Left ventricle myocardium inferior (tissue), 1 donor: ENCODE measurements at regions not wholly inside any gene's neighbourhood (a gene's known extent, or its start where the extent isn't known, plus 50 kb on each side); places are given as distances from the start of the nearest gene placed in this dataset.

Experiments
- DNase-seq: peaks from one replicate; pipeline ENCODE4 v3.0.0-alpha.2; 2020
- H3K27ac ChIP-seq: fragments of 200-600 bp; replicated peaks from 2 replicates; pipeline ENCODE4 v1.8.0; 2021
- H3K27me3 ChIP-seq: fragments of 200-600 bp; 2 replicates; pipeline ENCODE4 v1.8.0; 2021; ENCODE audit warnings: low read depth
- H3K36me3 ChIP-seq: fragments of 200-600 bp; 2 replicates; pipeline ENCODE4 v1.8.0; 2021
- H3K4me1 ChIP-seq: fragments of 200-600 bp; 2 replicates; pipeline ENCODE4 v1.8.0; 2021
- H3K4me3 ChIP-seq: fragments of 200-600 bp; 2 replicates; pipeline ENCODE4 v1.8.0; 2021; ENCODE audit warnings: mild to moderate bottlenecking, moderate library complexity
- H3K9me3 ChIP-seq: fragments of 200-600 bp; replicated peaks from 2 replicates; pipeline ENCODE4 v1.8.0; 2021
- CTCF ChIP-seq: fragments of 200-600 bp; IDR thresholded peaks from 2 replicates; pipeline ENCODE4 v1.8.0; 2021; ENCODE audit warnings: antibody characterized with exemption, mild to moderate bottlenecking, borderline replicate concordance
- intact Hi-C: fragments of 100-400 bp; cut with micrococcal nuclease; formaldehyde crosslinking; loops from one replicate; pipeline ENCODE4 v1.11.0; 2022
- donor health status: DM: no; HTN: yes; CAD: no; lungs with severe emphysema.

DNA sequence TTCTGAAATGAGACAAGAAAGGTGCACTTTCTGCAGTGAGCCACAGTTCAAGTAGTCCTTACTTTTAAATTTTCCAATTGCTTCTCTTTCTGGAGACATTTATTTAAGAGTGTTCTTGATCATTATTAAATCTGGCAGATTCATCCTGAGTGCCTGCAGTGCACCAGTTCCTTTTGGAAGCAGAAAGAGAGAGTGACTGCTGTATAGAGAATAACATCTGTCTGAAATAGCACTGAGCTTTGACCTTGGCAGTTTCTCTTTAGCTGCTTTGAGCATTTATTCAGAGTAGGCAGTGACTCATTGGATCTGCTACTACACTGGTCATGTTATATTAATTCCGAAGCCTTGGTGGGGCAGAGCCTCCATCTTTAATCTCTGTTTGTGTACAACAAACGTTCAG is 1373.7 kb downstream of the PCDH9 start:
- no peak for TF ChIP-seq CTCF
- Histone ChIP-seq H3K27me3 (no peaks in the 10 kb centered on the region), H3K9me3 (no peaks in the 10 kb centered on the region), H3K4me1 (no peaks in the 10 kb centered on the region), H3K4me3 (no peak overlapping the region), H3K36me3 (no peaks in the 10 kb centered on the region), H3K27ac (no peak overlapping the region)
- DNase-seq = no peak
- intact Hi-C loops = no loop called here

DNA sequence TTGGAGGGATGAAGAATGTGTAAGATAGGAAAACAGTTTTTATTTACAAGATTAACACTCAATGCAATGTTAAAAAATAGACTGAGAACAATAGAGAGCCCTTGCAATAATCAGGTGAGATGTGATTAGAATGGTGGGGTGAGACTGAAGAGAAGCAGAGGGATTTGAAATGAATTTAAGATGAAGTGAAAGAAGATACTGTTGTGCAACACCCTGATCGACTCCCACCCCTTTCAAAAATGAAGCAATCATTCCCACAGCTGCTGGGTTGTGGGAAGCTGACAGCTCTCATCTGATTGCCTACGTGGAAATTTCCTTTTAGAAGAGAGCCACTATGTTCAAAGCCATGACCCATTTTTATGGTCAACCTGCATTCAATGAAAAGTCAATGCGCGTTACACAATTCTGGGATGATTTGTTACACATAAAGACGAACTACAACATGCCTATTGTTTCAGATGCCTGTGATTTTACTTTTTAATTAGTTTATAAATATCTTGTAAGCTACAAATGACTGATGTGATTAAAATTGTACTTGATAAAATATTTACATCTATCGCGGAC is 1374.8 kb downstream of the PCDH9 start:
- no peaks in the 10 kb centered on the region for H3K36me3 ChIP-seq
- no peak for TF ChIP-seq CTCF
- H3K27me3 ChIP-seq = no peaks in the 10 kb centered on the region
- no peaks in the 10 kb centered on the region for H3K9me3 ChIP-seq
- H3K4me1 ChIP-seq = no peaks in the 10 kb centered on the region
- intact Hi-C loops = no loop called here
- H3K27ac ChIP-seq = no peak overlapping the region
- no peak overlapping the region for H3K4me3 ChIP-seq
- DNase-seq = no peak

DNA sequence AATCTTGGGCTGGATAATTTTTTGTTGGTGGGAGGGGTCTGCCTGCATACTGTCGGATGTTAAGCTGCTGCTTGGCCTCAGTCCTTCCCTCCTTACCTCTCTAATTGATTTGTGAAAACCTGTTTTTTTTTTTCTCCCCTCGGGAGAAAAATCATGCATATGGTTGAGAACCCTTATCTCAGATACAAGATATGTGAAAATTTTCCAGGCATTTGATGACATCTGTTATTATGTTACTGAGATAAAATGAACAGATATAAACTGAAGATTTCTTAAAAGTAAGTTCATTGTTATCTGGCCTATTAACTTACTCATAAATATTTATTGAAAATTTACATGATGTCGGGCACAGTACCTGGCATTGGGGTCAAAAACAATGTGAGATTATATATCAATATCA is 1375.7 kb downstream of the PCDH9 start:
- no peak for TF ChIP-seq CTCF
- Histone ChIP-seq H3K4me3 (no peak overlapping the region), H3K4me1 (no peaks in the 10 kb centered on the region), H3K9me3 (no peaks in the 10 kb centered on the region), H3K27me3 (no peaks in the 10 kb centered on the region), H3K36me3 (no peaks in the 10 kb centered on the region), H3K27ac (no peak overlapping the region)
- DNase-seq = no peak
- intact Hi-C loops = no loop called here

DNA sequence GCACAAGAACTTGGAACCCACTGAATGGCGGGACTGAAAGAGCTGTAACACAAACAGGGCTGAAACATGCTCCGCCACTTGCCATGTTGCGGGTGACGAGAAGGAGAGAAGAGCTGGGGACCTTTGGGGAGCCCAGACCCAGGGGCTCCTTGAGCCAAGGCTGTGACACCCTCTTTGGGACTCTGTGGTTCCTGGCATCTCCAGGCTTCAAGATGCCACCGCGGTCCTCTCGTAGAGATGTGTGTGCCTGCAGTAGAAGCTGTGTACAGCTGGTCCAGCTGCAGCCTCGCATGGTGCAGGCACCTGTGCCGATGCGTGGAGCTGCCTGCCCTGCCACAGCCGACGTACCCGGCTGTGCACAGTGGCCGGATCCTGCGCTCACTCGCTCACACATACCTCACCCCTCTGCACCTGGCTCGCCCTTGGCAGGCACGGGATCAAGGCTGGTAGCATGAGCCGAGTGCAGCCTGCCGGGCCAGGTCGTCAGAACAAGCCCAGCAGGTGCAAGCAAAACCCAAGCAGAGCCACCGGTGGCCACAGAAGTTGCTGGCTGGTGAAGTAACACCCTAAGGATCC is 1385.8 kb downstream of the PCDH9 start:
- Histone ChIP-seq H3K9me3 (no peaks in the 10 kb centered on the region), H3K36me3 (no peaks in the 10 kb centered on the region), H3K27me3 (no peaks in the 10 kb centered on the region), H3K27ac (no peak overlapping the region), H3K4me1 (no peaks in the 10 kb centered on the region), H3K4me3 (no peak overlapping the region)
- no peak for DNase-seq
- TF ChIP-seq CTCF = no peak
- intact Hi-C loops = no loop called here

- no peak for DNase-seq
- TF ChIP-seq CTCF = no peak
- H3K36me3 ChIP-seq = no peaks in the 10 kb centered on the region
These were observed 1386.8 kb downstream of the PCDH9 start for GRCh38 chr13:65843314-65843731.

More at GRCh38 chr13:65843314-65843731, 1386.8 kb downstream of the PCDH9 start:
- Histone ChIP-seq H3K4me1 (no peaks in the 10 kb centered on the region), H3K27ac (no peak overlapping the region), H3K27me3 (no peaks in the 10 kb centered on the region), H3K9me3 (no peaks in the 10 kb centered on the region), H3K4me3 (no peak overlapping the region)
- intact Hi-C loops = no loop called here
